T-helper 2 cell treated with Interferon-gamma antibody and Interleukin-4, amounts not matched to agents 5 μg/mL and 100 μg/mL, for 36 hours (primary cell): ENCODE measurements at regions not wholly inside any gene's neighbourhood (a gene's known extent, or its start where the extent isn't known, plus 50 kb on each side); places are given as distances from the start of the nearest gene placed in this dataset.
"Not testable (repeated sequence)": the region's sequence is repeated elsewhere in the genome, so short reads cannot be mapped to it uniquely, and the experiment has no call there.

Source experiments
- DNase-seq: peaks from one replicate; pipeline ENCODE4 v3.0.0; 2021; ENCODE audit warnings: low spot score
- H3K27ac Mint-ChIP-seq: one replicate; pipeline ENCODE4 v1.8.0; 2021; ENCODE audit warnings: mild to moderate bottlenecking, mixed read lengths
- H3K27me3 Mint-ChIP-seq: one replicate; pipeline ENCODE4 v1.8.0; 2021; ENCODE audit warnings: low read depth, mixed read lengths
- H3K36me3 Mint-ChIP-seq: one replicate; pipeline ENCODE4 v1.8.0; 2021; ENCODE audit warnings: low read depth, mixed read lengths
- H3K4me1 Mint-ChIP-seq: one replicate; pipeline ENCODE4 v1.8.0; 2021; ENCODE audit warnings: low read depth, mixed read lengths
- H3K4me3 Mint-ChIP-seq: one replicate; pipeline ENCODE4 v1.8.0; 2022; ENCODE audit warnings: mild to moderate bottlenecking, moderate library complexity, mixed read lengths
- H3K9me3 Mint-ChIP-seq: one replicate; pipeline ENCODE4 v1.8.0; 2021; ENCODE audit warnings: mixed read lengths

DNA sequence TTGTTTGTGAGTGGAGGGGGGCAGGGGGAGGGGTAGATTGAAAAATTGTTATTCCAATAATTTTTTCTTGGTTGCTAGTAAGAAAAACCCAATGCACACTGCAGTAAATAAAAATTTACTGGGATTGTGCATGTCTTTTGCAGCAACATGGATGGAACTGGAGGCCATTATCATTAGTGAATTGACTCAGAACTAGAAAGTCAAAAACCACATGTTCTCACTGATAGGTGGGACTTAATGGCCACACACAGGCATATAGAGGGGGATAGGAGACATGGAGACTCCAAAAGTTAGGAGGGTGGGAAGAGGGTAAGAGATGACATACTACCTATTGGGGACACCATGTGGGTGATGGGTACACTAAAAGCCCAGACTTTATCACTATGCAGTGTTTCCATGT lies 67.2 kb downstream of the BUB3 start:
- no peaks in the 10 kb centered on the region for H3K36me3 Mint-ChIP-seq
- no peaks in the 10 kb centered on the region for H3K27me3 Mint-ChIP-seq
- H3K9me3 Mint-ChIP-seq = peaks cover 4% of the 10 kb centered on the region
- no peak for DNase-seq
- H3K4me1 Mint-ChIP-seq = no peaks in the 10 kb centered on the region
- no peak overlapping the region for H3K27ac Mint-ChIP-seq
- H3K4me3 Mint-ChIP-seq = no peak overlapping the region

DNA sequence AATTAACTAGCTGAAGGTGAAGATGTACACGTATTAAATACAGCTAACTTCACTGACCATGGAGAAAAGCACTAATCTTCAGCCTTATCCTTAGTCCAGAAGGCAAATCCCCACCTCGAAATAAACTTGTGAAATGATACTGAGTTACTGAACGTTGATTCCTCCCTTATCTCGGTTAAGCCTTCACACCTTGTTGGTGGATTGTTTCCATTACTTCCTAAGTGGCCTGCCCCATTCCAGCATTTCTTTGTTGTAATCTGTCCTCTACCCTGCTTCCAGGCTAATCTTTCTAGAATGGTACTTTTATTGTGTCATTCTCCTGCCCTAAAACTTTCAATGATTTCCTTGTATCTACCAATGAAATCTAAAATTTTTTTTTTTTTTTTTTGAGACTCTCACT lies 68.6 kb downstream of the BUB3 start:
- H3K27me3 Mint-ChIP-seq = no peaks in the 10 kb centered on the region
- no peaks in the 10 kb centered on the region for H3K36me3 Mint-ChIP-seq
- H3K4me3 Mint-ChIP-seq = no peak overlapping the region
- no peak for DNase-seq
- no peaks in the 10 kb centered on the region for H3K4me1 Mint-ChIP-seq
- no peak overlapping the region for H3K27ac Mint-ChIP-seq
- H3K9me3 Mint-ChIP-seq = no peaks in the 10 kb centered on the region

DNA sequence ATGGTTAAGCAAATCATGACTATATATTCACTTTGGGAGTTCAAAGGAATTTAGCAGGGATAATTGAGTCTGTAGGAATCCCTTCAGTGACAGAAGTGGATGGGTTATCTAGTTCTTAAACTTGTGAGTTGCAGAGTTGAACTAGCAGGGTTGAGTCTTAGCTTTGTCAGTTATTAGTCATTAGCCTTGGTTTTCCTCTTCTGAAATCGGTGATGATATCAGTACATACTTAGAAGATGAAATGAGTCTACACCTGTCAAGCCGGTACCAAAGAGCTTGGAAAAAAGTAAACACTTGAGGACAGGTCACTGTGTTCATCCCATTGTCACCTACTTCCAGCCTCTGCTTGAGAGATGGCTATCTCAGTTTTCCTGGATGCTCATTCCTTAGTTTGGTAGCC lies 73.5 kb downstream of the BUB3 start:
- no peaks in the 10 kb centered on the region for H3K4me1 Mint-ChIP-seq
- no peak for DNase-seq
- no peak overlapping the region for H3K27ac Mint-ChIP-seq
- no peaks in the 10 kb centered on the region for H3K27me3 Mint-ChIP-seq
- peaks cover 9% of the 10 kb centered on the region for H3K36me3 Mint-ChIP-seq
- peaks cover 7% of the 10 kb centered on the region for H3K9me3 Mint-ChIP-seq
- H3K4me3 Mint-ChIP-seq = no peak overlapping the region

DNA sequence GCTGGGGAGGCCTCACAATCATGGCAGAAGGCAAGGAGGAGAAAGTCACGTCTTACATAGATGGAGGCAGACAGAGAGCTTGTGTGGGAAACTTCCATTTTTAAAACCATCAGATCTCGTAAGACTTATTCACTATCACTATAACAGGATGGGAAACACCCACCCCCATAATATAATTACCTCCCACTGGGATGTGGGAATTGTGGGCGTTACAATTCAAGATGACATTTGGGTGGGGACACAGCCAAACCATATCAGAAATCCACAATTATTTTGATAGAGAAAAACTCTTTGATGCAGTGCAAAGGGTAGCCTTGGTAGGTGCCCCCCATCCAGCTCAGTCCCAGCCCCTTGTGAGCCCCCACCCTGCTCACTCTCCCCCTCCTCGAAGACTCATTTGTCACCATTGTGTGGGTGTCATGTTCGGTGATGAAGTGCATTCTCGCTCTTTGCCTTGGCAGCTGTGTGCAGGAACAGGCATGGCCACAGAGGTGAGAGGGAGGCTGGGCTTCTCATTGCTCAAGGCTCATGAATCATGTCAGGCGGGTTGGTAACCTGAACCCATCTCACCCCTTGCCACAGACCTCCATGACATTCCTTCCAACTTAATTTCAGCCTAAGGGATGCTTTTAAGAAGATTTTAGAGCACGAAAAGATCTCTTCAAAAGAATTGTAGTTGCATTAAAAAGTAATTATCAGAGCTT lies 75.9 kb downstream of the BUB3 start:
- Mint-ChIP-seq H3K9me3 (peaks cover 12% of the 10 kb centered on the region), H3K27ac (no peak overlapping the region), H3K36me3 (peaks cover 11% of the 10 kb centered on the region), H3K4me1 (no peaks in the 10 kb centered on the region), H3K4me3 (no peak overlapping the region), H3K27me3 (no peaks in the 10 kb centered on the region)
- DNase-seq = no peak

DNA sequence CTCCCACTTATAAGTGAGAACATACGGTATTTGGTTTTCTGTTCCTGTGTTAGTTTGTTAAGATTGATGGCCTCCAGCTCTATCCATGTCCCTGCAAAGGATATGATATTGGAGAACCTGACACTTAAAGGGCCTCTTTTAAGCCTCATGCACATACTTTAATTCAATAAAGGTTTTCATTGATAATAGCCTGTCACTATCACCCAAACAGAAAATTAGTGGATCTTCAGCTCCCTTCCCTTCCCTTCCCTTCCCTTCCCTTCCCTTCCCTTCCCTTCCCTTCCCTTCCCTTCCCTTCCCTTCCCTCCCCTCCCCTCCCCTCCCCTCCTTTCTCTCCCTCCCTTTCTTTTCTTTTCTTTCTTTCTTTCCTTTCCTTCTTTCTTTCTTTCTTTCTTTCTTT lies 78.7 kb downstream of the BUB3 start:
- not testable (repeated sequence) for H3K4me1 Mint-ChIP-seq, H3K4me3 Mint-ChIP-seq, H3K27ac Mint-ChIP-seq, H3K27me3 Mint-ChIP-seq, DNase-seq
- Mint-ChIP-seq H3K36me3 (peaks cover 14% of the 10 kb centered on the region), H3K9me3 (peaks cover 24% of the 10 kb centered on the region)

DNA sequence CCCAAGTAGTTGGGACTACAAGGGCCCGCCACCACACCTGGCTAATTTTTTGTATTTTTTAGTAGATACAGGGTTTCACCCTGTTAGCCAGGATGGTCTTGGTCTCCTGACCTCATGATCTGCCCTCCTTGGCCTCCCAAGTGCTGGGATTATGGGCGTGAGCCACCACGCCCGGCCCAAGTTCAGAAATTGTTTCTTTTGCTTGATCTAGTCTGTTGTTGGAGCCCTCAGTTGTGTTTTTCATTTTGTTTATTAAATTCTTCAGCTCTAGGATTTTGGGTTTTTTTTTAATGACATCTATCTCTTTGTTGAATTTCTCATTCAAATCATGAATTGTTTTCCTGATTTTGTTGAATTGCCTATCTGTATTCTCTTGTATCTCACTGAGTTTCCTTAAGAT lies 80.8 kb downstream of the BUB3 start:
- H3K27ac Mint-ChIP-seq, H3K4me1 Mint-ChIP-seq, H3K4me3 Mint-ChIP-seq, H3K27me3 Mint-ChIP-seq, DNase-seq: not testable (repeated sequence)
- peaks cover 12% of the 10 kb centered on the region for H3K36me3 Mint-ChIP-seq
- H3K9me3 Mint-ChIP-seq = peaks cover 24% of the 10 kb centered on the region

DNA sequence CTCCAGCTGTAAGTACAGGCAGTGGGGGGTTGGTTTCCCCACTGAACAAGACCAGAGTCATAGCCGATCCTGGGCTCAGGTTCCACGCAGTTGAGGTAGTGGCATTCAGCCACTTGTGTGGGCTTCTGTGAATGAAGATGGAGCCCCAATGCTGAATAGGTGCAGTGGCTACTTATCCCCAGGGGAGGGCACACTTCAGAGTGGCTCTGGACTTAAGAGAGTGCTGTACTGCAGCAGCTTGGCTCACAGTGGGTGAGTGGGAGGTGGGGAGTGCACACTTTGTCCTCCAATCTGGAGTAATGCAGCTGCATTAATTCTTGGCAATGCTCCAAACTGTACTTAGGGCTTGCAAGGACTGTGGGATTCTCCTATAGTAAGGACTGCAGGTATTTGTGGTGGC lies 81.9 kb downstream of the BUB3 start:
- Mint-ChIP-seq H3K4me3 (no peak overlapping the region), H3K4me1 (peaks cover 2% of the 10 kb centered on the region), H3K36me3 (peaks cover 7% of the 10 kb centered on the region), H3K27me3 (no peaks in the 10 kb centered on the region), H3K9me3 (peaks cover 17% of the 10 kb centered on the region), H3K27ac (no peak overlapping the region)
- DNase-seq = no peak

DNA sequence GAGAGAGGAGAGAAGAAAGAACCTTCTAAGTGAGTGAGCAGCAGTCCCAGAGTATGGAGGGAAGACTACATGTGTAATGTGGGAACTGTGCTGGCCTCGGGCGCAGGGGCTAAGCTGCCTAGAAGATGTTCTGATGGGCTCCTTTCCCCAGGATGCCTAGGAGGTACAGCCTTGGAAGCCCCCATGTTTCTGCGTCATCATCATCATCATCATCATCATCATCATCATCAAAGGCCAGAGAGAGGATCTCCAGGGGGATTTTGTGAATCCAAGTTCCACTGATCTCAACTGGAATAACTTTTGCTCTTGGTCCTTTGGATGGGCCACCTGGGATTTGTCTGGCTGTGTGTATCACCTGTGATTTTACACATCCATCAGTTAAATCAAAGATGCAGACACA lies 86.0 kb downstream of the BUB3 start:
- Mint-ChIP-seq H3K27ac (no peak overlapping the region), H3K4me3 (no peak overlapping the region), H3K27me3 (no peaks in the 10 kb centered on the region), H3K36me3 (peaks cover 3% of the 10 kb centered on the region), H3K9me3 (peaks cover 13% of the 10 kb centered on the region), H3K4me1 (peaks cover 13% of the 10 kb centered on the region)
- DNase-seq = no peak

DNA sequence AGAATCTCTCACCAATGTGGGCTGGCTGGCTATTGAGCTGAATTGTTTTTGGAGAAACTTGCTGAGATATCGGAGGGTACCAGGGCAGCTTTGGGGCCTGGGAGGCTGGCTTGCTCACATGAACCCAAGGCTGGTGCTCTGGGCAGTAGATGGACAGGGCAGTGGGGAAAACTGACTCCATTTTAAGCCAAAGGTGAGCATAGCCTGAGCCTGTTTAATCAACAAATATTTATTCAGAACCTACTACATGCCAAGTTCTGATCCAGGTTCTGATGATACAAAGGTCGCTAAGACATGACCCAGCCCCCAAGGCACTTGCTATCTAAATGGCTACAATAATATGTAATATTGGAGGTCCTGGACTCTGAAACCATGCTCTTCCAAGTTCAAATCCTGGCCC lies 86.6 kb downstream of the BUB3 start:
- peaks cover 2% of the 10 kb centered on the region for H3K36me3 Mint-ChIP-seq

DNA sequence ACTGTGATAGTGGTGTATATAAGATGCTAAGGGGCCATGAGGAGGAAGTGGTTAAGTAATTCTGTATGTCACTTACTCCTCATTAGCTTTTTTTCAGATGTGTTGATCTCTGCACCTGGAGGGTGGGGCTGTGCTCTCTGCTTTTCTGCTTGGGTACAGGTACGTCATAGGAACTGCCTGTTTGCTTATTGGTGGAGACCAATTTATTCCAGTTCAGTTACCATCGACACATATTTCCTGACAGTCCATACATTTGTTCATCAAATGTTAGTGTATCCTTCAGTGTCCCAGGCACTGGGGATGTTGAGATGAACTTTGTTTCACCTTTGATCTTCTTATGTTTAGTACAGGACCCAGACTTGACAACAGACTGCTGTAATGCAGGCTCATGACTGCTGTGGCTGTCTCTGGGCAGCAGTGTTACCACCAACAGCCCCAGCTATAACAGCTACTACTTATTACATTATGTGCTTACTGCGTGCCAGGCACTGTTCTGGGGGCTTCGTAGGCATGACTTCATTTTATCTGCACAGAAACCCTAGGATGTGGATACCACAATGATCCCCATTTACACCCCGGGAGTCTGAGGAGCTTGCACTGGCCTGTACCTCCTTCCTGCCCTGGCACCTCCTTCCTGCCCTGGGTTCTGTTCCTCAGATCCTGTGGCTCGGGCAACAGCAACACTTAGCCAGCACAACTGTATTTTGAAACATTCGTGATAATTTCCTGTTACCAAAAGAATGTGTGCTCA lies 87.4 kb downstream of the BUB3 start:
- H3K27me3 Mint-ChIP-seq = no peaks in the 10 kb centered on the region
- H3K4me1 Mint-ChIP-seq = peaks cover 13% of the 10 kb centered on the region
- peaks cover 7% of the 10 kb centered on the region for H3K9me3 Mint-ChIP-seq
- H3K36me3 Mint-ChIP-seq = peaks cover 2% of the 10 kb centered on the region
- peak overlapping the region; percentile 35 for H3K4me3 Mint-ChIP-seq
- no peak for DNase-seq
- H3K27ac Mint-ChIP-seq = peak overlapping the region; percentile 85

More for the DNA sequence above, 86.6 kb downstream of the BUB3 start:
- DNase-seq = no peak
- Mint-ChIP-seq H3K27ac (no peak overlapping the region), H3K9me3 (peaks cover 8% of the 10 kb centered on the region), H3K4me1 (peaks cover 13% of the 10 kb centered on the region), H3K4me3 (no peak overlapping the region), H3K27me3 (no peaks in the 10 kb centered on the region)

DNA sequence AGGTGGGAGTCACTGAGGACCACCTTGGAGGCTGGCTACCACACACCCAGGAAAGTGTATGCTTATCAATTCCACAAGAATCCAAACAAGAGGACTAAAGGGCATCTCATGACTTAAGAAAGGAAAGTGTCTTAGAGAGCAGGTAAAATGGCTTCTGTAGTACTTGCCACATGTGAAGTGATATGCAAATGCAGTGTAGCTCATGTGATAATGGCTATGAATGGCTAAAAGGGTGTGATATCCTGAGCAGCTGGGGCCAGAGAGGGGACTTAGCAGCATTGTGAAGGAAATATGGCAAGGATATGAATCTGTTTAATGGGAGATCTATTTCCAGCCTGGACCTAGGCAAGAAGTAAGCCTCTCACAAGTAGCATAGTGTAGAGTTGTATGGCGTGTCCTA lies 90.5 kb downstream of the BUB3 start:
- Mint-ChIP-seq H3K27me3 (no peaks in the 10 kb centered on the region), H3K4me1 (peaks cover 13% of the 10 kb centered on the region), H3K36me3 (peaks cover 2% of the 10 kb centered on the region), H3K27ac (no peak overlapping the region), H3K9me3 (peaks cover 3% of the 10 kb centered on the region), H3K4me3 (no peak overlapping the region)
- DNase-seq = no peak

DNA sequence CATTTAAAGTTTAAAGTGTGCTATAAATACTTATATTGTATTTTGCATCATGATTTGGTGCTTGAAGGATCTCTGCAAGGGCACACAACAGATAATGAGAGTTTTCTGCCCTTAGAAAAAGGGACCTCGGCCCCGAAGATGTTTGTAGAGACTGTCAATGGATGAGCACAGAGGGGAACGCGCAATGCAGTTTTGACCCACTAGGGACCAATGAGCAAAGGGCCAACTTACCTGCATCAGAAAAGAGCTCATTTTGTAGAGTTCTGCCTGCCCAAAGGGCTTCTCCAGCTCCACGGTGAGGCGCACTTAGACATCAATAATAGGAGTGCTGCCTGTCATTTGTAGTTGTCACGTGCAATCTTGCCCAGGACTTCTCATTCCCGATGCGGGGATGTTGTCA lies 91.1 kb downstream of the BUB3 start:
- no peaks in the 10 kb centered on the region for H3K27me3 Mint-ChIP-seq
- H3K4me1 Mint-ChIP-seq = peaks cover 13% of the 10 kb centered on the region
- no peak overlapping the region for H3K27ac Mint-ChIP-seq
- H3K36me3 Mint-ChIP-seq = peaks cover 2% of the 10 kb centered on the region
- DNase-seq = no peak
- H3K9me3 Mint-ChIP-seq = peaks cover 3% of the 10 kb centered on the region
- H3K4me3 Mint-ChIP-seq = no peak overlapping the region

DNA sequence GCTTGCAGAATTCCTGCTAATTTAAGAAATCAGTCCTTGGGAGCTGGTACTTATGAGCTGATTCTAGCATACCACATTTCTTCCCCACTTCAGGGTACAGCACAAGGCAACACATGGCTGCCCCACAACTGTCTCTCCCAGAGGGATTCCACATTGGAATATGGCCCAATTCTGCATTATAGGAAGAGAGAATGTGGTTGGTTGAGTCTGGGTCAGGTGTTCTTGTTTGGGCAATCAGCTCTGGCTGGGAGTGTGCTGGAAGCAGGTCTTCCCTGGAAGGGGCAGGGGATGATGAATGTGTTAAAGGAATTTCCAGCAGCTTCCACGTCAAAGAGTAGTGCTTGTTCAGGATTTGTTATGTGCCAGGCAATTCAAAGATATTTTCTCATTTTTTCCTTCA lies 95.7 kb downstream of the BUB3 start:
- Mint-ChIP-seq H3K4me1 (no peaks in the 10 kb centered on the region), H3K4me3 (no peak overlapping the region), H3K27me3 (no peaks in the 10 kb centered on the region), H3K9me3 (no peaks in the 10 kb centered on the region), H3K36me3 (no peaks in the 10 kb centered on the region), H3K27ac (no peak overlapping the region)
- no peak for DNase-seq

DNA sequence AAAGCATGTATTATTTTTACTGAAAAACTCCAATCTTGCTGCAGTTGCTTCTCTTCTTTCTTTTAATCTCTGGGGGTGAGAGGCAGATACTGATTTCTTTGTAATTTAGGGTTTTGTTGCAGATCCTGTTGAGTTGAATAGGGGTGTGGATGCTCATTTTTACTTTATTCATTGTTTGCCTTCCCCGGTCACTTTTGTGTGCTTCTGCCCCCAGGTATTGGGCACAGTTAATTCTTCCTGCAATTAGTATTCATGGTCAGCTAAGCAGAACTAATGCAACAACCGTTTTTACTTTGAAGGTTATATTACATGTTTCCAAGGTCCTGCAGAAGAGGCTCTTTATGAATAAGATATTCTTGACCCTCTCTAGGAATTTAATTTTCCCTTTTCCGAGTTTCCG lies 96.4 kb downstream of the BUB3 start:
- H3K4me3 Mint-ChIP-seq = no peak overlapping the region
- no peaks in the 10 kb centered on the region for H3K9me3 Mint-ChIP-seq
- H3K36me3 Mint-ChIP-seq = no peaks in the 10 kb centered on the region
- H3K4me1 Mint-ChIP-seq = no peaks in the 10 kb centered on the region
- no peaks in the 10 kb centered on the region for H3K27me3 Mint-ChIP-seq
- no peak overlapping the region for H3K27ac Mint-ChIP-seq
- no peak for DNase-seq

DNA sequence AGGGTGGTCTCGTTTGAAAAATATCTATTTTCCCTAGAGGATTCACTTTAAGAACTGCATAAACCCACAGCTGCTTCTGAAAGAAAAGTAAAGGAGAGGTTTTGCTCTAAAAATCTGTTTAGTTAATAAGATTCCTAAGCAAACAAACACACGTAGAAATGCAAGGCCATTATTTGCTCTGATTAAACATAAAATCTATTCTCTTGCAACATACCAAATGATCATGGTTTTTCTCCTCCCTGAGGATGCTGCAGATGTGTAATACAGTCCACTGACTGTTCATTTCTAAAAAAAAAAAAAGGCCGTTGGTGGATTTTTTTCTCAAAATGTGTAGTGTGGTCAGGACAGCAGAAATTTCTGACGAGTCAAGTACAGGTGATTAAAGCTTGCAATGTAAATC lies 98.6 kb downstream of the BUB3 start:
- H3K27ac Mint-ChIP-seq = no peak overlapping the region
- no peaks in the 10 kb centered on the region for H3K9me3 Mint-ChIP-seq
- H3K36me3 Mint-ChIP-seq = no peaks in the 10 kb centered on the region
- DNase-seq = no peak
- no peaks in the 10 kb centered on the region for H3K27me3 Mint-ChIP-seq
- H3K4me1 Mint-ChIP-seq = no peaks in the 10 kb centered on the region
- H3K4me3 Mint-ChIP-seq = no peak overlapping the region
